Spleen (tissue), 7 donors: ENCODE measurements at regions not wholly inside any gene's neighbourhood (a gene's known extent, or its start where the extent isn't known, plus 50 kb on each side); places are given as distances from the start of the nearest gene placed in this dataset.

Experiments
- POLR2A ChIP-seq, 3 donors: fragments of 450-650 bp; IDR thresholded peaks; one replicate each; pipeline ENCODE4 v1.5.1; 2017; ENCODE audit warnings: antibody characterized with exemption in 3 of 3, mild to moderate bottlenecking in 1 of 3
- POLR2AphosphoS5 ChIP-seq, 3 donors: sonication (generic); formaldehyde crosslinking; IDR thresholded peaks; one replicate each; pipeline ENCODE4 v1.5.1; 2017; ENCODE audit warnings: antibody characterized with exemption in 3 of 3
- TF ChIP-seq, protein P1 (sequence below), 11 experiments: fragments of 200-600 bp in 7 of 11; fragments of 450-650 bp in 4 of 11; sonication (generic) in 4 of 11; IDR thresholded peaks in 8 of 11; conservative IDR thresholded peaks in 3 of 11; 1 replicate in 7 of 11; 2 replicates in 4 of 11; pipeline versions ENCODE4 v1.4.0 to v1.8.0; 2016 to 2021; ENCODE audit warnings: antibody characterized with exemption in 11 of 11, inconsistent platforms in 4 of 11, mild to moderate bottlenecking in 1 of 11
- donor health status: DM: no; HTN: no; CAD: no; lungs with moderate emphysema.
- donor health status: DM: no; HTN: no; CAD: no.
- donor health status: DM: no; HTN: no; CAD: no.

- TF ChIP-seq, protein P1, sequence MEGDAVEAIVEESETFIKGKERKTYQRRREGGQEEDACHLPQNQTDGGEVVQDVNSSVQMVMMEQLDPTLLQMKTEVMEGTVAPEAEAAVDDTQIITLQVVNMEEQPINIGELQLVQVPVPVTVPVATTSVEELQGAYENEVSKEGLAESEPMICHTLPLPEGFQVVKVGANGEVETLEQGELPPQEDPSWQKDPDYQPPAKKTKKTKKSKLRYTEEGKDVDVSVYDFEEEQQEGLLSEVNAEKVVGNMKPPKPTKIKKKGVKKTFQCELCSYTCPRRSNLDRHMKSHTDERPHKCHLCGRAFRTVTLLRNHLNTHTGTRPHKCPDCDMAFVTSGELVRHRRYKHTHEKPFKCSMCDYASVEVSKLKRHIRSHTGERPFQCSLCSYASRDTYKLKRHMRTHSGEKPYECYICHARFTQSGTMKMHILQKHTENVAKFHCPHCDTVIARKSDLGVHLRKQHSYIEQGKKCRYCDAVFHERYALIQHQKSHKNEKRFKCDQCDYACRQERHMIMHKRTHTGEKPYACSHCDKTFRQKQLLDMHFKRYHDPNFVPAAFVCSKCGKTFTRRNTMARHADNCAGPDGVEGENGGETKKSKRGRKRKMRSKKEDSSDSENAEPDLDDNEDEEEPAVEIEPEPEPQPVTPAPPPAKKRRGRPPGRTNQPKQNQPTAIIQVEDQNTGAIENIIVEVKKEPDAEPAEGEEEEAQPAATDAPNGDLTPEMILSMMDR (IDR thresholded peaks at IDR 0.05 in 8 of 11, conservative IDR thresholded peaks at IDR 0.05 in 3 of 11) = no peak
- TF ChIP-seq POLR2AphosphoS5 (IDR thresholded peaks at IDR 0.05) = no peak
- TF ChIP-seq POLR2A (IDR thresholded peaks at IDR 0.05) = no peak
Observed at GRCh38 chr2:184308706-184309105, 289.6 kb upstream of the ZNF804A start.
